DND-41 (cell line): ENCODE measurements at regions not wholly inside any gene's neighbourhood (a gene's known extent, or its start where the extent isn't known, plus 50 kb on each side); places are given as distances from the start of the nearest gene placed in this dataset.

ENCODE experiments used
- CTCF ChIP-seq: IDR thresholded peaks from 2 replicates; pipeline ENCODE4 v1.5.1; 2012; ENCODE audit warnings: borderline replicate concordance, low read length, moderate library complexity, mild to moderate bottlenecking; ENCODE audit not compliant: poor library complexity, severe bottlenecking; ENCODE audit errors: extremely low read depth
- EZH2 ChIP-seq: IDR thresholded peaks from 3 replicates; pipeline ENCODE4 v1.6.1; 2012; ENCODE audit warnings: borderline replicate concordance, low read depth, mild to moderate bottlenecking, moderate library complexity, low read length, inconsistent platforms; ENCODE audit not compliant: severe bottlenecking

- TF ChIP-seq CTCF (no peak), EZH2 (no peak)
Observed at GRCh38 chr2:180734382-180734781, 246.0 kb upstream of the UBE2E3 start.
